NCI-H187 (cell line): ENCODE measurements at regions not wholly inside any gene's neighbourhood (a gene's known extent, or its start where the extent isn't known, plus 50 kb on each side); places are given as distances from the start of the nearest gene placed in this dataset.

Source experiments
- DNase-seq, 2 experiments: peaks; one replicate each; lab custom pipeline; 2025; lab: John Stamatoyannopoulos, UW

GRCh38 chr18:51580580-51580979, 383.1 kb upstream of the MEX3C start:
- no peak for DNase-seq

- no peak for DNase-seq
These were observed 385.1 kb upstream of the MEX3C start for GRCh38 chr18:51582551-51582950.

- DNase-seq: no peak
These were observed 391.1 kb upstream of the MEX3C start for GRCh38 chr18:51588616-51589015.

GRCh38 chr18:51593931-51594330, 396.4 kb upstream of the MEX3C start:
- DNase-seq: no peak

GRCh38 chr18:51603111-51603510, 405.6 kb upstream of the MEX3C start:
- DNase-seq: no peak

- no peak for DNase-seq
These were observed 406.1 kb upstream of the MEX3C start for GRCh38 chr18:51603551-51603950.

GRCh38 chr18:51610481-51610880, 413.0 kb upstream of the MEX3C start:
- DNase-seq: peak in 1 of 2 experiments; percentile 1

GRCh38 chr18:51611326-51611725, 413.8 kb upstream of the MEX3C start:
- no peak for DNase-seq

GRCh38 chr18:51614033-51614432, 416.6 kb upstream of the MEX3C start:
- DNase-seq: no peak

- no peak for DNase-seq
These were observed 417.6 kb upstream of the MEX3C start for GRCh38 chr18:51614967-51615571.

- DNase-seq: no peak
These were observed 419.7 kb upstream of the MEX3C start for GRCh38 chr18:51617167-51617566.

GRCh38 chr18:51617572-51618260, 420.2 kb upstream of the MEX3C start:
- no peak for DNase-seq

- DNase-seq: no peak
These were observed 421.8 kb upstream of the MEX3C start for GRCh38 chr18:51619283-51619682.

GRCh38 chr18:51621113-51621863, 423.8 kb upstream of the MEX3C start:
- peak; percentile 18 to 34 for DNase-seq

- DNase-seq: no peak
These were observed 424.3 kb upstream of the MEX3C start for GRCh38 chr18:51621864-51622160.

- DNase-seq: no peak
These were observed 425.2 kb upstream of the MEX3C start for GRCh38 chr18:51622702-51623101.

- no peak for DNase-seq
These were observed 426.2 kb upstream of the MEX3C start for GRCh38 chr18:51623653-51624052.

GRCh38 chr18:51630706-51631105, 433.2 kb upstream of the MEX3C start:
- no peak for DNase-seq

GRCh38 chr18:51637881-51638280, 440.4 kb upstream of the MEX3C start:
- DNase-seq: no peak

- DNase-seq: no peak
These were observed 442.1 kb upstream of the MEX3C start for GRCh38 chr18:51639541-51639940.

- DNase-seq: no peak
These were observed 446.0 kb upstream of the MEX3C start for GRCh38 chr18:51643483-51643882.

GRCh38 chr18:51645607-51646006, 448.1 kb upstream of the MEX3C start:
- no peak for DNase-seq

GRCh38 chr18:51647346-51647745, 449.9 kb upstream of the MEX3C start:
- DNase-seq: no peak
